Sigmoid colon (tissue), 6 donors: ENCODE measurements at regions not wholly inside any gene's neighbourhood (a gene's known extent, or its start where the extent isn't known, plus 50 kb on each side); places are given as distances from the start of the nearest gene placed in this dataset.

Experiments used
- DNase-seq: peaks from one replicate; pipeline ENCODE4 v3.0.0-alpha.2; 2019
- H3K27ac ChIP-seq, 4 donors: fragments of 200-600 bp; sonication (generic); one replicate each; pipeline ENCODE4 v1.5.1; 2016 to 2019; ENCODE audit warnings: mild to moderate bottlenecking in 1 of 4
- H3K27me3 ChIP-seq, 3 donors: fragments of 200-600 bp; sonication (generic); one replicate each; pipeline ENCODE4 v1.5.1; 2019; ENCODE audit warnings: mild to moderate bottlenecking in 1 of 3
- H3K36me3 ChIP-seq, 4 donors: fragments of 200-600 bp; sonication (generic); one replicate each; pipeline ENCODE4 v1.5.1; 2016 to 2019
- H3K4me1 ChIP-seq, 4 donors: fragments of 200-600 bp; sonication (generic); one replicate each; pipeline ENCODE4 v1.5.1; 2017 to 2019
- H3K4me3 ChIP-seq, 4 donors: fragments of 200-600 bp; sonication (generic); one replicate each; pipeline ENCODE4 v1.5.1; 2017 to 2019; ENCODE audit warnings: mild to moderate bottlenecking in 2 of 4, moderate library complexity in 1 of 4
- H3K9me3 ChIP-seq, 4 donors: fragments of 200-600 bp in 3 of 4; sonication (generic) in 3 of 4; one replicate each; pipeline versions ENCODE4 v1.5.1 to v1.6.1; 2013 to 2019
- CTCF ChIP-seq, 4 experiments: fragments of 450-650 bp in 3 of 4; fragments of 200-600 bp in 1 of 4; IDR thresholded peaks; one replicate each; pipeline ENCODE4 v1.5.1; 2016 to 2019; ENCODE audit warnings: antibody characterized with exemption in 4 of 4, mild to moderate bottlenecking in 3 of 4, moderate library complexity in 2 of 4
- EP300 ChIP-seq, 4 donors: sonication (generic); formaldehyde crosslinking; IDR thresholded peaks; one replicate each; pipeline ENCODE4 v1.6.1; 2017; ENCODE audit warnings: antibody characterized with exemption in 4 of 4
- POLR2A ChIP-seq, 2 donors: fragments of 450-650 bp; IDR thresholded peaks; one replicate each; pipeline ENCODE4 v1.6.1; 2016; ENCODE audit warnings: antibody characterized with exemption in 2 of 2, mild to moderate bottlenecking in 2 of 2, moderate library complexity in 2 of 2
- POLR2AphosphoS5 ChIP-seq, 4 donors: sonication (generic); formaldehyde crosslinking; IDR thresholded peaks; one replicate each; pipeline ENCODE4 v1.6.1; 2017; ENCODE audit warnings: antibody characterized with exemption in 4 of 4
- WGBS, 2 donors: extraction: QIAGEN DNeasy Blood & Tissue Kit; methylation state at CpG; one replicate each; pipeline ENCODE4 v1.1.7; 2013; 5-methylcytosine and 5-hydroxymethylcytosine counted together
- intact Hi-C: fragments of 100-400 bp; cut with DNase I; formaldehyde crosslinking; loops from one replicate; pipeline ENCODE4 v1.15.1; 2023
- donor health status: healthy with polysubstance abuse.
- donor health status: healthy.

GRCh38 chr18:67969458-67969857 is 452.9 kb upstream of the DSEL start:
- DNase-seq: no peak
- Histone ChIP-seq H3K27ac (no peak overlapping the region), H3K36me3 (no peaks in the 10 kb centered on the region), H3K4me1 (no peaks in the 10 kb centered on the region), H3K9me3 (no peaks in the 10 kb centered on the region), H3K27me3 (no peaks in the 10 kb centered on the region), H3K4me3 (no peak overlapping the region)
- intact Hi-C loops: no loop called here
- WGBS, 2 donors: 80 to 86% methylated on average over 1 of the region's 1 CpG
- TF ChIP-seq POLR2AphosphoS5 (IDR thresholded peaks at IDR 0.05): no peak
- no peak for TF ChIP-seq CTCF (IDR thresholded peaks at IDR 0.05)
- no peak for TF ChIP-seq POLR2A (IDR thresholded peaks at IDR 0.05)
- TF ChIP-seq EP300 (IDR thresholded peaks at IDR 0.05): no peak

- no peaks in the 10 kb centered on the region for H3K9me3 ChIP-seq
- WGBS, 2 donors: 79 to 84% methylated on average over 1 of the region's 1 CpG
- DNase-seq: no peak
- H3K4me3 ChIP-seq: no peak overlapping the region
- H3K4me1 ChIP-seq: no peaks in the 10 kb centered on the region
- H3K36me3 ChIP-seq: no peaks in the 10 kb centered on the region
- no peak for TF ChIP-seq EP300 (IDR thresholded peaks at IDR 0.05)
- H3K27me3 ChIP-seq: no peaks in the 10 kb centered on the region
- intact Hi-C loops: no loop called here
- H3K27ac ChIP-seq: no peak overlapping the region
Observed at GRCh38 chr18:67966224-67966623, 449.7 kb upstream of the DSEL start.

GRCh38 chr18:67964462-67964861 is 447.9 kb upstream of the DSEL start:
- Histone ChIP-seq H3K4me3 (no peak overlapping the region), H3K27ac (no peak overlapping the region), H3K9me3 (no peaks in the 10 kb centered on the region), H3K4me1 (no peaks in the 10 kb centered on the region), H3K36me3 (no peaks in the 10 kb centered on the region), H3K27me3 (no peaks in the 10 kb centered on the region)
- WGBS, 2 donors: 53 to 73% methylated on average over 4 of the region's 4 CpGs
- TF ChIP-seq EP300 (IDR thresholded peaks at IDR 0.05): no peak
- TF ChIP-seq POLR2AphosphoS5 (IDR thresholded peaks at IDR 0.05): no peak
- DNase-seq: no peak
- intact Hi-C loops: no loop called here

GRCh38 chr18:67961701-67962440 is 445.4 kb upstream of the DSEL start:
- no peaks in the 10 kb centered on the region for H3K9me3 ChIP-seq
- 79 to 83% methylated on average over 7 of the region's 7 CpGs for WGBS, 2 donors
- no peak overlapping the region for H3K27ac ChIP-seq
- H3K36me3 ChIP-seq: no peaks in the 10 kb centered on the region
- intact Hi-C loops: no loop called here
- TF ChIP-seq POLR2A (IDR thresholded peaks at IDR 0.05) (no peak), CTCF (IDR thresholded peaks at IDR 0.05) (no peak), EP300 (IDR thresholded peaks at IDR 0.05) (no peak), POLR2AphosphoS5 (IDR thresholded peaks at IDR 0.05) (no peak)
- DNase-seq: no peak
- H3K4me3 ChIP-seq: no peak overlapping the region
- no peaks in the 10 kb centered on the region for H3K4me1 ChIP-seq
- no peaks in the 10 kb centered on the region for H3K27me3 ChIP-seq

GRCh38 chr18:67957684-67958083 is 441.2 kb upstream of the DSEL start:
- Histone ChIP-seq H3K9me3 (no peaks in the 10 kb centered on the region), H3K4me1 (no peaks in the 10 kb centered on the region), H3K27ac (no peak overlapping the region), H3K4me3 (no peak overlapping the region), H3K36me3 (no peaks in the 10 kb centered on the region), H3K27me3 (no peaks in the 10 kb centered on the region)
- intact Hi-C loops: no loop called here
- 72 to 90% methylated on average over 2 of the region's 2 CpGs for WGBS, 2 donors
- TF ChIP-seq CTCF (IDR thresholded peaks at IDR 0.05) (no peak), EP300 (IDR thresholded peaks at IDR 0.05) (no peak)
- DNase-seq: no peak

GRCh38 chr18:67954594-67954993 is 438.1 kb upstream of the DSEL start:
- Histone ChIP-seq H3K4me1 (no peaks in the 10 kb centered on the region), H3K27me3 (no peaks in the 10 kb centered on the region), H3K36me3 (no peaks in the 10 kb centered on the region), H3K9me3 (no peaks in the 10 kb centered on the region), H3K27ac (no peak overlapping the region), H3K4me3 (no peak overlapping the region)
- 21 to 36% methylated on average over 3 of the region's 3 CpGs for WGBS, 2 donors
- intact Hi-C loops: no loop called here
- TF ChIP-seq POLR2A (IDR thresholded peaks at IDR 0.05): no peak
- TF ChIP-seq EP300 (IDR thresholded peaks at IDR 0.05): no peak
- TF ChIP-seq CTCF (IDR thresholded peaks at IDR 0.05): no peak
- TF ChIP-seq POLR2AphosphoS5 (IDR thresholded peaks at IDR 0.05): no peak
- DNase-seq: no peak
